IMR-90 (cell line): ENCODE measurements at regions not wholly inside any gene's neighbourhood (a gene's known extent, or its start where the extent isn't known, plus 50 kb on each side); places are given as distances from the start of the nearest gene placed in this dataset.

Experiments used
- ATAC-seq: fragments of 200-7000 bp; cut with Tn5 transposase; 2 replicates; pipeline ENCODE4 v1.9.1; 2020; ENCODE audit warnings: low read depth, mild to moderate bottlenecking, moderate library complexity
- BruUV-seq: library from RNA; stranded (reverse); fragments of 400-500 nt; replicated peaks from 2 replicates; lab custom pipeline; 2021; lab: Mats Ljungman, UMichigan
- CTCF ChIA-PET: fragments of 300-600 bp; formaldehyde crosslinking; extraction: SDS; loops from one replicate; lab custom pipeline; 2021; ENCODE audit warnings: antibody characterized with exemption; lab: Yijun Ruan, JAX
- POLR2A ChIA-PET: fragments of 300-600 bp; sonication (Branson Sonifier 250); formaldehyde crosslinking; loops from one replicate; lab custom pipeline; 2022; ENCODE audit warnings: antibody characterized with exemption; ENCODE audit not compliant: unreplicated experiment; lab: Charles Lee
- DNase-seq: peaks from one replicate; pipeline ENCODE4 v3.0.0; 2013
- H2AFZ ChIP-seq: replicated peaks from 2 replicates; pipeline ENCODE3; 2013; ENCODE audit warnings: low read length, mild to moderate bottlenecking; ENCODE audit not compliant: poor library complexity
- H2AK5ac ChIP-seq: 2 replicates; pipeline ENCODE4 v1.6.1; 2013; ENCODE audit warnings: low read depth, low read length, inconsistent platforms
- H2AK9ac ChIP-seq: replicated peaks from 2 replicates; pipeline ENCODE3; 2013; ENCODE audit warnings: mild to moderate bottlenecking, low read depth, low read length, moderate library complexity; ENCODE audit not compliant: poor library complexity
- H2BK120ac ChIP-seq: 2 replicates; pipeline ENCODE4 v1.6.1; 2013; ENCODE audit warnings: low read depth, low read length, inconsistent platforms
- H2BK15ac ChIP-seq: 3 replicates; pipeline ENCODE4 v1.6.1; 2013; ENCODE audit warnings: low read depth, low read length, inconsistent platforms
- H2BK20ac ChIP-seq: 2 replicates; pipeline ENCODE4 v1.6.1; 2013; ENCODE audit warnings: low read depth, mild to moderate bottlenecking, inconsistent platforms, low read length, moderate library complexity
- H2BK5ac ChIP-seq: 2 replicates; pipeline ENCODE4 v1.6.1; 2013; ENCODE audit warnings: mild to moderate bottlenecking, low read depth, low read length, inconsistent platforms; ENCODE audit not compliant: poor library complexity, severe bottlenecking
- H3K14ac ChIP-seq: replicated peaks from 2 replicates; pipeline ENCODE4 v1.6.1; 2013; ENCODE audit warnings: low read depth, low read length, inconsistent platforms
- H3K18ac ChIP-seq: 2 replicates; pipeline ENCODE4 v1.6.1; 2013; ENCODE audit warnings: low read depth, low read length, control low read depth
- H3K23ac ChIP-seq: 2 replicates; pipeline ENCODE4 v1.6.1; 2013; ENCODE audit warnings: low read depth, low read length, inconsistent platforms
- H3K27ac ChIP-seq: 2 replicates; pipeline ENCODE4 v1.5.1; 2013; ENCODE audit warnings: mild to moderate bottlenecking, control low read depth, low read length; ENCODE audit not compliant: insufficient read depth
- H3K27me3 ChIP-seq: 2 replicates; pipeline ENCODE4 v1.6.1; 2013; ENCODE audit warnings: low read length; ENCODE audit not compliant: control insufficient read depth, insufficient read depth
- H3K36me3 ChIP-seq: 2 replicates; pipeline ENCODE4 v1.6.1; 2013; ENCODE audit warnings: low read length, mixed read lengths; ENCODE audit not compliant: control insufficient read depth, insufficient read depth
- H3K4ac ChIP-seq: 2 replicates; pipeline ENCODE4 v1.6.1; 2013; ENCODE audit warnings: low read depth, low read length, inconsistent platforms
- H3K4me1 ChIP-seq: 2 replicates; pipeline ENCODE4 v1.6.1; 2013; ENCODE audit warnings: low read length, mixed read lengths; ENCODE audit not compliant: control insufficient read depth, insufficient read depth
- H3K4me2 ChIP-seq: 2 replicates; pipeline ENCODE4 v1.6.1; 2013; ENCODE audit warnings: low read depth, mild to moderate bottlenecking, control low read depth, low read length, moderate library complexity
- H3K4me3 ChIP-seq: 2 replicates; pipeline ENCODE4 v1.5.1; 2013; ENCODE audit warnings: low read depth, mild to moderate bottlenecking, control low read depth, low read length, moderate library complexity; ENCODE audit not compliant: insufficient read depth
- H3K56ac ChIP-seq: 2 replicates; pipeline ENCODE4 v1.6.1; 2013; ENCODE audit warnings: low read length, inconsistent platforms; ENCODE audit not compliant: insufficient read depth; ENCODE audit errors: extremely low read depth
- H3K79me1 ChIP-seq, 2 experiments: 2 replicates each; pipeline ENCODE4 v1.6.1; 2013; ENCODE audit warnings: low read length in 2 of 2, inconsistent platforms in 1 of 2, low read depth in 1 of 2
- H3K9ac ChIP-seq: 2 replicates; pipeline ENCODE4 v1.6.1; 2013; ENCODE audit warnings: low read depth, low read length, control low read depth
- H3K9me1 ChIP-seq: 2 replicates; pipeline ENCODE4 v1.6.1; 2013; ENCODE audit warnings: low read length, inconsistent platforms; ENCODE audit not compliant: insufficient read depth
- H3K9me3 ChIP-seq: 2 replicates; pipeline ENCODE4 v1.6.1; 2013; ENCODE audit warnings: low read length; ENCODE audit not compliant: control insufficient read depth, insufficient read depth
- H4K20me1 ChIP-seq: 2 replicates; pipeline ENCODE4 v1.6.1; 2013; ENCODE audit warnings: low read length, inconsistent platforms; ENCODE audit not compliant: insufficient read depth
- H4K5ac ChIP-seq: 2 replicates; pipeline ENCODE4 v1.6.1; 2013; ENCODE audit warnings: mild to moderate bottlenecking, low read depth, low read length, control low read depth
- H4K8ac ChIP-seq, 2 experiments: 2 replicates each; pipeline ENCODE4 v1.6.1; 2013; ENCODE audit warnings: low read depth in 2 of 2, low read length in 2 of 2, control low read depth in 1 of 2, inconsistent platforms in 1 of 2
- H4K91ac ChIP-seq: 2 replicates; pipeline ENCODE4 v1.6.1; 2013; ENCODE audit warnings: low read depth, low read length, inconsistent platforms; ENCODE audit not compliant: insufficient read depth
- MXI1 ChIP-seq: IDR thresholded peaks from 2 replicates; pipeline ENCODE4 v1.6.1; 2012; ENCODE audit warnings: low read depth, mild to moderate bottlenecking, low read length, moderate library complexity, borderline replicate concordance
- WGBS, 2 experiments: methylation state at CpG; one replicate each; pipeline versions ENCODE4 v1.1.5 to v1.1.7; 2013; ENCODE audit warnings: missing lambda C conversion rate in 2 of 2; ENCODE audit not compliant: insufficient read length in 1 of 2; ENCODE audit errors: extremely low coverage in 2 of 2; 5-methylcytosine and 5-hydroxymethylcytosine counted together
- dilution Hi-C: fragments of 300-500 bp; cut with HindIII; formaldehyde crosslinking; loops from one replicate; pipeline ENCODE4 v1.14.3; 2018; ENCODE audit warnings: low sequenced_read_pairs; ENCODE audit not compliant: unreplicated experiment
- in situ Hi-C: fragments of 300-500 bp; cut with MboI; formaldehyde crosslinking; loops from 3 replicates; pipeline ENCODE4 v1.14.3; 2019; ENCODE audit warnings: low sequenced_read_pairs, inconsistent platforms, mixed read lengths
- intact Hi-C: fragments of 100-400 bp; cut with micrococcal nuclease; formaldehyde crosslinking; loops from 2 replicates; pipeline ENCODE4 v1.10.0; 2022
- TF ChIP-seq, protein P1 (sequence below): conservative IDR thresholded peaks from 2 replicates; pipeline ENCODE4 v1.5.1; 2012; ENCODE audit warnings: mild to moderate bottlenecking, low read depth, low read length, improper control_type of control experiment

GRCh38 chr3:96449803-96450202, 364.6 kb upstream of the EPHA6 start:
- intact Hi-C loops (no loop called here), in situ Hi-C loops (no loop called here), dilution Hi-C loops (no loop called here)
- no peak overlapping the region for H2BK20ac ChIP-seq
- H3K23ac ChIP-seq, result no peak overlapping the region
- H3K4me3 ChIP-seq, result no peak overlapping the region
- H3K9me1 ChIP-seq, result no peaks in the 10 kb centered on the region
- H3K4me2 ChIP-seq, result no peak overlapping the region
- no peaks in the 10 kb centered on the region for H3K36me3 ChIP-seq
- H2BK15ac ChIP-seq, result no peak overlapping the region
- CTCF ChIA-PET, result no interaction called here
- H2BK120ac ChIP-seq, result no peak overlapping the region
- no peak overlapping the region for H3K27ac ChIP-seq
- no peak overlapping the region for H2AK9ac ChIP-seq
- H3K18ac ChIP-seq, result no peak overlapping the region
- no peak overlapping the region for H4K8ac ChIP-seq
- no peak overlapping the region for H4K5ac ChIP-seq
- peaks cover 2% of the 10 kb centered on the region for H3K9me3 ChIP-seq
- H3K79me1 ChIP-seq, result no peaks in the 10 kb centered on the region
- no peak for TF ChIP-seq MXI1
- TF ChIP-seq, protein P1, sequence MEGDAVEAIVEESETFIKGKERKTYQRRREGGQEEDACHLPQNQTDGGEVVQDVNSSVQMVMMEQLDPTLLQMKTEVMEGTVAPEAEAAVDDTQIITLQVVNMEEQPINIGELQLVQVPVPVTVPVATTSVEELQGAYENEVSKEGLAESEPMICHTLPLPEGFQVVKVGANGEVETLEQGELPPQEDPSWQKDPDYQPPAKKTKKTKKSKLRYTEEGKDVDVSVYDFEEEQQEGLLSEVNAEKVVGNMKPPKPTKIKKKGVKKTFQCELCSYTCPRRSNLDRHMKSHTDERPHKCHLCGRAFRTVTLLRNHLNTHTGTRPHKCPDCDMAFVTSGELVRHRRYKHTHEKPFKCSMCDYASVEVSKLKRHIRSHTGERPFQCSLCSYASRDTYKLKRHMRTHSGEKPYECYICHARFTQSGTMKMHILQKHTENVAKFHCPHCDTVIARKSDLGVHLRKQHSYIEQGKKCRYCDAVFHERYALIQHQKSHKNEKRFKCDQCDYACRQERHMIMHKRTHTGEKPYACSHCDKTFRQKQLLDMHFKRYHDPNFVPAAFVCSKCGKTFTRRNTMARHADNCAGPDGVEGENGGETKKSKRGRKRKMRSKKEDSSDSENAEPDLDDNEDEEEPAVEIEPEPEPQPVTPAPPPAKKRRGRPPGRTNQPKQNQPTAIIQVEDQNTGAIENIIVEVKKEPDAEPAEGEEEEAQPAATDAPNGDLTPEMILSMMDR, result no peak
- WGBS, 2 experiments, result no CpG with 5 or more reads among the region's 4 CpGs
- no peak for DNase-seq
- H4K91ac ChIP-seq, result no peak overlapping the region
- H3K9ac ChIP-seq, result no peak overlapping the region
- H3K56ac ChIP-seq, result no peak overlapping the region
- H3K4ac ChIP-seq, result no peak overlapping the region
- H3K27me3 ChIP-seq, result no peaks in the 10 kb centered on the region
- H4K20me1 ChIP-seq, result no peaks in the 10 kb centered on the region
- no peak overlapping the region for H2AFZ ChIP-seq
- no peak overlapping the region for H2BK5ac ChIP-seq
- no peak overlapping the region for H3K14ac ChIP-seq
- H2AK5ac ChIP-seq, result no peak overlapping the region
- POLR2A ChIA-PET, result no interaction called here
- no TSS peak for BruUV-seq
- no peak for ATAC-seq
- H3K4me1 ChIP-seq, result no peaks in the 10 kb centered on the region
